ENCODE measurements at regions not wholly inside any gene's neighbourhood (a gene's known extent, or its start where the extent isn't known, plus 50 kb on each side); places are given as distances from the start of the nearest gene placed in this dataset.

DNA sequence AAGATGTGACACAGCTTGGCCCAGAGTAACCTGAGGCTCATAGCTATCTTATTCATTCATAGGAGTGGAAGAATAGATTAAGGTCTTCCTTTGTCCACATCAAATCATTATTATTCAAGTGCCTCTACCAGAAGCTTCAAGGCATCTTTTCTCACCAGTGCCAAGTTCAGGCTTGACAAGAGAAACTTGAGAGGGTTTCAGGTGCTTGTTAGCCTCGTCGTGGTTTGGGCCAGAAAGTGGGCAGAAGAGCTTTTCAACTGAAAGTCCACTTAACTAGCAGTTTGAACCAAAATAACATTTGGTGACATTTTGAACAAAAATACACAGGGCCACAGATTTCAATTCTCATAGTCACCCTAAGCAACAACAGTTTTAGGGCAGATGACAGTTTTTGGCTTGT, 1184.2 kb downstream of the FLRT2 start:
- no peak overlapping the region for H3K4me3 ChIP-seq (ENCODE audit: low read length)
- no peak for DNase-seq (ENCODE audit: low read depth)
- no peak for TF ChIP-seq CTCF (conservative IDR thresholded peaks at IDR 0.05; ENCODE audit: low read depth, low read length)

DNA sequence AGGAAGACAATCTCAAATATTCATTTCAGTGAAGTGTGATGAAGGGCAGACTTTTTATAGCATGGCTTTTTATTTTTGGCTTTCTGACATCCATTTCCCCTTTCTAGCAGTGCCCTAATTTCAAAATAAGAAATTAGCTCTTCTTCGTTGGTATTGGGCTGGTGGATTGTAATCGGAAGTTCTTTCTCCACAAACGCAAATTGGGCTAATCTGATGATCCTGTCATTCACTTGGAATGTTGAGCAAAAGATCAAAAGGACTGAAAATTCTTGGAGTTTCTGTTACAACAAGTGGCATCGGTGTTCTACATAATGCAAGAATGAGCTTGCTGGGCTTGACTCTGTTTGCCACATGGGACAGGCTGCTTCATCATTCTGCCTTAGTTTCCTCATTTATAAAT, 1182.8 kb downstream of the FLRT2 start:
- DNase-seq (ENCODE audit: low read depth), result peak; percentile 19
- no peak for TF ChIP-seq CTCF (conservative IDR thresholded peaks at IDR 0.05; ENCODE audit: low read depth, low read length)

GRCh38 chr14:86712176-86712575, 1182.2 kb downstream of the FLRT2 start:
- no peak for TF ChIP-seq CTCF (conservative IDR thresholded peaks at IDR 0.05; ENCODE audit: low read depth, low read length)
- no peak for DNase-seq (ENCODE audit: low read depth)

More for the DNA sequence above, 1182.8 kb downstream of the FLRT2 start:
- no peak overlapping the region for H3K4me3 ChIP-seq (ENCODE audit: low read length)

GRCh38 chr14:86708846-86709339, 1178.9 kb downstream of the FLRT2 start:
- no peak for TF ChIP-seq CTCF (conservative IDR thresholded peaks at IDR 0.05; ENCODE audit: low read depth, low read length)
- no peak for DNase-seq (ENCODE audit: low read depth)
- H3K4me3 ChIP-seq (ENCODE audit: low read length), result no peak overlapping the region

More at GRCh38 chr14:86712176-86712575, 1182.2 kb downstream of the FLRT2 start:
- H3K4me3 ChIP-seq (ENCODE audit: low read length), result no peak overlapping the region

- no peak overlapping the region for H3K4me3 ChIP-seq (ENCODE audit: low read length)
- TF ChIP-seq CTCF (conservative IDR thresholded peaks at IDR 0.05; ENCODE audit: low read depth, low read length), result no peak
- no peak for DNase-seq (ENCODE audit: low read depth)
Measured at GRCh38 chr14:86707071-86707470, 1177.1 kb downstream of the FLRT2 start.

GRCh38 chr14:86683561-86683960, 1153.6 kb downstream of the FLRT2 start:
- DNase-seq (ENCODE audit: low read depth), result no peak
- no peak overlapping the region for H3K4me3 ChIP-seq (ENCODE audit: low read length)
- TF ChIP-seq CTCF (conservative IDR thresholded peaks at IDR 0.05; ENCODE audit: low read depth, low read length), result no peak

DNA sequence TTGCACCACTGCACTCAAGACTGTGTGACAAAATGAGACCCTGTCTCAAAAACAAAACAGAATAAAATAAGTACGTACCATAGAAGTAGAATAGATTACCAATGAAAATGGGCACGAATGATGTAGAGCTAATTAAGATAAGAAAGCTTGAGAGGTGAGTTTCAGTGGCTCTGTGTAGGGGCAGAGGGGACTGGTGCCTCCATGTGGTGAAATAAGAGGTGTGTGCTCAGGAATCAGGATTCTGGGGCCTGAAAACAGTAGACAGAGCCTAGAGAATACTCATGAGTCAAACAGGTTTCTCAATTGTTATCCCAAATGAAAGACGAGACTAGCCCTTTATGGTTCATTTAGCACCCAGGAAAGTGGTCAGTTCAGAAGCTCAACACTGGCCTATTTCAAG, 1145.1 kb downstream of the FLRT2 start:
- no peak for DNase-seq (ENCODE audit: low read depth)
- H3K4me3 ChIP-seq (ENCODE audit: low read length), result no peak overlapping the region
- no peak for TF ChIP-seq CTCF (conservative IDR thresholded peaks at IDR 0.05; ENCODE audit: low read depth, low read length)
